ENCODE measurements at regions not wholly inside any gene's neighbourhood (a gene's known extent, or its start where the extent isn't known, plus 50 kb on each side); places are given as distances from the start of the nearest gene placed in this dataset.

DNA sequence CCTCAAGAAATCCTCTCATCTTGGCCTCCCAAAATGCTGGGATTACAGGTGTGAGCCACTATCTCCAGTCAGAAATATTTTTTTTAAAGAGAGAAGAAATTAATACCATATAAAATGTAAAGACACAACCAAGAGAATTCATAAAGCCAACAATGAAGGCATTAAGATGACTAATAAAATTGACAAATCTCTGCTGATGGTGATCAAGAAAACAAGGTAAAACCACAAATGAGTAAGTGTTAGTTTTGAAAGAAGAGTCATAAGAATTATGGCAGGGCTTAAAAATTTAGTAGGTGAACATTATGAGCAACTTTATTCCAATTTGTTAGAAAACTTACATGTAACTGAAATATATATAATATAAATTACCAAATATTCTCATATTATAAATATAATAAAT, 752.8 kb upstream of the CELF4 start:
- Histone ChIP-seq H3K4me3 (no peak overlapping the region), H3K27ac (no peak overlapping the region), H3K9me3 (ENCODE audit: low read depth) (no peaks in the 10 kb centered on the region), H3K4me1 (ENCODE audit: low read depth) (peaks cover 7% of the 10 kb centered on the region), H3K27me3 (no peaks in the 10 kb centered on the region), H3K36me3 (no peaks in the 10 kb centered on the region)
- DNase-seq (ENCODE audit: low read depth in 1 of 2, low spot score in 1 of 2): no peak
- TF ChIP-seq, protein P1, sequence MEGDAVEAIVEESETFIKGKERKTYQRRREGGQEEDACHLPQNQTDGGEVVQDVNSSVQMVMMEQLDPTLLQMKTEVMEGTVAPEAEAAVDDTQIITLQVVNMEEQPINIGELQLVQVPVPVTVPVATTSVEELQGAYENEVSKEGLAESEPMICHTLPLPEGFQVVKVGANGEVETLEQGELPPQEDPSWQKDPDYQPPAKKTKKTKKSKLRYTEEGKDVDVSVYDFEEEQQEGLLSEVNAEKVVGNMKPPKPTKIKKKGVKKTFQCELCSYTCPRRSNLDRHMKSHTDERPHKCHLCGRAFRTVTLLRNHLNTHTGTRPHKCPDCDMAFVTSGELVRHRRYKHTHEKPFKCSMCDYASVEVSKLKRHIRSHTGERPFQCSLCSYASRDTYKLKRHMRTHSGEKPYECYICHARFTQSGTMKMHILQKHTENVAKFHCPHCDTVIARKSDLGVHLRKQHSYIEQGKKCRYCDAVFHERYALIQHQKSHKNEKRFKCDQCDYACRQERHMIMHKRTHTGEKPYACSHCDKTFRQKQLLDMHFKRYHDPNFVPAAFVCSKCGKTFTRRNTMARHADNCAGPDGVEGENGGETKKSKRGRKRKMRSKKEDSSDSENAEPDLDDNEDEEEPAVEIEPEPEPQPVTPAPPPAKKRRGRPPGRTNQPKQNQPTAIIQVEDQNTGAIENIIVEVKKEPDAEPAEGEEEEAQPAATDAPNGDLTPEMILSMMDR (IDR thresholded peaks at IDR 0.05; ENCODE audit: low read depth, low read length): no peak

- no peak for DNase-seq (ENCODE audit: low read depth in 1 of 2, low spot score in 1 of 2)
- no peak overlapping the region for H3K4me3 ChIP-seq
- H3K9me3 ChIP-seq (ENCODE audit: low read depth): no peaks in the 10 kb centered on the region
- peaks cover 16% of the 10 kb centered on the region for H3K4me1 ChIP-seq (ENCODE audit: low read depth)
- H3K36me3 ChIP-seq: no peaks in the 10 kb centered on the region
- H3K27ac ChIP-seq: no peak overlapping the region
- TF ChIP-seq, protein P1 (IDR thresholded peaks at IDR 0.05; ENCODE audit: low read depth, low read length): no peak
- no peaks in the 10 kb centered on the region for H3K27me3 ChIP-seq
Measured at GRCh38 chr18:38313831-38314230, 748.2 kb upstream of the CELF4 start.

- no peak overlapping the region for H3K4me3 ChIP-seq
- H3K4me1 ChIP-seq (ENCODE audit: low read depth): peaks cover 16% of the 10 kb centered on the region
Measured at GRCh38 chr18:38312532-38312931, 746.9 kb upstream of the CELF4 start.

DNA sequence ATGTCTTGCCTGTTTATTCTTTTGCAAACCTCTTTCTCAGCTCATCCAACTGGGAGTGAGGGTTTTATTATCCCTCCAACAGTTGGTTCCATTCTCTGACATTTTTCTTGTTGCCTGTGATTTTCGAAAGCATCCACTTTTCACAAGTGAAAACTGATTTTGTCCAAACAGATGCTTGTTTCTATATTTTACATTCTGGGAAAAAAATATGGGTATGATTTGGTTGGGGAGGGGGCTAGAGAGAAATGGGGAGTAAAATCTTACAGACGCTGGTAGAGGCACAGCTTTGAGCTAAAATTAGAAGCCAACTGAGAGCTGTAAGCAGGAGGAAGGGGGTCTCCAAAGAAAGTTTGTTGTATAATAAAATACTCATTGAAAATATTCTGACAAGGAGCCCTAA, 745.3 kb upstream of the CELF4 start:
- TF ChIP-seq, protein P1 (IDR thresholded peaks at IDR 0.05; ENCODE audit: low read depth, low read length): no peak

More at GRCh38 chr18:38312532-38312931, 746.9 kb upstream of the CELF4 start:
- Histone ChIP-seq H3K27ac (no peak overlapping the region), H3K36me3 (no peaks in the 10 kb centered on the region), H3K27me3 (no peaks in the 10 kb centered on the region), H3K9me3 (ENCODE audit: low read depth) (no peaks in the 10 kb centered on the region)
- TF ChIP-seq, protein P1 (IDR thresholded peaks at IDR 0.05; ENCODE audit: low read depth, low read length): no peak
- no peak for DNase-seq (ENCODE audit: low read depth in 1 of 2, low spot score in 1 of 2)

DNA sequence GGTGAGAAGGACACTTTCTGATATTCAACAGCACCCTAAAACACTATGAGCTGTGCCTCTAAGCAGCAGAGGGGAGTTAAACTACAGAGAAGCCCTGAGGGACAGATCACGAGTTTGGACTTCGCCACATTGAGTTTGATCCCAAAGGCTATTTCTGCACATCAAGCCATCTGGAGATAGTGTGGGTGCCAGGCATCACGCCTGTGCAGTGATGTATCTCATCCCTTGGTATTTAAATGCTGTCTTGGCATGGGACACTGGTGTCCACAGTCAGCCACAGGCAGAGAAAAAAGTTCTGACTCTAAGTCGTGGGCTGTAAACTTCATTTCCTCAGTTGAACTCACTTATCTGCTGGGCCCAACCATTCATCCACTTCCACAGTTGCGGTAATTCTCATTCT, 742.3 kb upstream of the CELF4 start:
- H3K9me3 ChIP-seq (ENCODE audit: low read depth): no peaks in the 10 kb centered on the region
- TF ChIP-seq, protein P1 (IDR thresholded peaks at IDR 0.05; ENCODE audit: low read depth, low read length): no peak
- DNase-seq (ENCODE audit: low read depth in 1 of 2, low spot score in 1 of 2): no peak
- H3K4me3 ChIP-seq: no peak overlapping the region
- H3K27me3 ChIP-seq: no peaks in the 10 kb centered on the region
- H3K36me3 ChIP-seq: no peaks in the 10 kb centered on the region
- peaks cover 4% of the 10 kb centered on the region for H3K4me1 ChIP-seq (ENCODE audit: low read depth)
- no peak overlapping the region for H3K27ac ChIP-seq

More for the DNA sequence above, 745.3 kb upstream of the CELF4 start:
- Histone ChIP-seq H3K4me1 (ENCODE audit: low read depth) (peaks cover 16% of the 10 kb centered on the region), H3K27me3 (no peaks in the 10 kb centered on the region), H3K9me3 (ENCODE audit: low read depth) (no peaks in the 10 kb centered on the region), H3K4me3 (no peak overlapping the region), H3K36me3 (no peaks in the 10 kb centered on the region), H3K27ac (no peak overlapping the region)
- no peak for DNase-seq (ENCODE audit: low read depth in 1 of 2, low spot score in 1 of 2)

GRCh38 chr18:38305961-38306360, 740.4 kb upstream of the CELF4 start:
- Histone ChIP-seq H3K27ac (no peak overlapping the region), H3K4me3 (no peak overlapping the region), H3K36me3 (no peaks in the 10 kb centered on the region), H3K4me1 (ENCODE audit: low read depth) (no peaks in the 10 kb centered on the region), H3K9me3 (ENCODE audit: low read depth) (no peaks in the 10 kb centered on the region), H3K27me3 (no peaks in the 10 kb centered on the region)
- TF ChIP-seq, protein P1 (IDR thresholded peaks at IDR 0.05; ENCODE audit: low read depth, low read length): no peak
- no peak for DNase-seq (ENCODE audit: low read depth in 1 of 2, low spot score in 1 of 2)

Data from cardiac muscle cell (in vitro differentiated cells and primary cell).